PFSK-1 (cell line): ENCODE measurements at regions not wholly inside any gene's neighbourhood (a gene's known extent, or its start where the extent isn't known, plus 50 kb on each side); places are given as distances from the start of the nearest gene placed in this dataset.

ENCODE experiments used
- REST ChIP-seq, 2 experiments: IDR thresholded peaks; 2 replicates each; pipeline versions ENCODE4 v1.6.1 to v1.8.0; 2011 to 2012; ENCODE audit warnings: low read depth in 2 of 2, low read length in 2 of 2, control low read depth in 1 of 2, inconsistent platforms in 1 of 2, mild to moderate bottlenecking in 1 of 2, moderate library complexity in 1 of 2; ENCODE audit not compliant: insufficient read depth in 1 of 2
- SIN3A ChIP-seq: IDR thresholded peaks from 2 replicates; pipeline ENCODE4 v1.6.1; 2012; ENCODE audit warnings: mild to moderate bottlenecking, low read length, moderate library complexity, borderline replicate concordance; ENCODE audit not compliant: insufficient read depth

DNA sequence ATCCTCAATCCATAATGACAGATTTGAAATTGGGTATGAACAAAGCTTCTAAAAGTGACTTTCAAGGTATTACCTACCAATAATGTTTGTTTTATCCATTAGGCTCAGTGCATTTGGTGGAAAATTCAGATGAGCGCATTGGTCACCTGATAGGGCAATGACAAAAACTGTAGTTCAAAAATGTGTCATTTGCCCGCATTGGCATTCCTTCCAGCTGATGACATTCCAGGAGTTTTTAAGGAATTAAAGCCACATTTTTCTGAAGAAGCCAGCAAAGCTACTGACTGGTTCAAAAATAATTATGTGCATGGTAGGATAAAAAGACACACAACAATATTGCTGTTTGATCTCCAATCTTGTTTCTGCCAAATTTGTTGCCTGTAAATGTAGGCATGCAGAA is 473.4 kb upstream of the CPEB2 start:
- TF ChIP-seq SIN3A (no peak), REST (IDR thresholded peaks at IDR 0.05; ENCODE audit: insufficient read depth in 1 of 2, low read depth in 2 of 2, low read length in 2 of 2) (no peak)
